HG02588 (cell line): ENCODE measurements at regions not wholly inside any gene's neighbourhood (a gene's known extent, or its start where the extent isn't known, plus 50 kb on each side); places are given as distances from the start of the nearest gene placed in this dataset.
"Not testable (repeated sequence)": the region's sequence is repeated elsewhere in the genome, so short reads cannot be mapped to it uniquely, and the experiment has no call there.

Source experiments
- ATAC-seq: cut with Tn5 transposase; IDR thresholded peaks from one replicate; pipeline ENCODE4 v1.9.1; 2021; ENCODE audit warnings: mild to moderate bottlenecking, moderate library complexity; ENCODE audit not compliant: unreplicated experiment

GRCh38 chrX:139058831-139059495, 347.4 kb upstream of the FGF13 start:
- no peak for ATAC-seq

DNA sequence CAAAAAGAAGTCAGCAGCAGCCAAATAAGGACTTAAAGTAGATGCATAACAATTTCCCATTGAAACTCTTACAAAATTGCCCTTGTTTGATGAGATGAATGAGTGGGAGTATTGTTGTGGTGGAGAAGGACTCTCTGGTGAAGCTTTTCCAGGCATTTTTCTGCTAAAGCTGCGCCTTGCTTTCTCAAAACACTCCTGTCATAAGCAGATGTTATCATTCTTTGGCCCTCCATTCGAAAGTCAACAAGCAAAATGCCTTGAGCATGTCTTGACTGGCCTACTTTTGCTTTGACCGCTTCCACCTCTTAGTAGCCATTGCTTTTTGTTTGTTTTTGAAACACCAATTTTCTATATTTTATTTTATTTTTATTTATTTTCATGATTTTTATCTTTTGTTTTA, 340.9 kb upstream of the FGF13 start:
- no peak for ATAC-seq

GRCh38 chrX:139049465-139049864, 337.9 kb upstream of the FGF13 start:
- no peak for ATAC-seq

GRCh38 chrX:139044680-139045079, 333.2 kb upstream of the FGF13 start:
- no peak for ATAC-seq

DNA sequence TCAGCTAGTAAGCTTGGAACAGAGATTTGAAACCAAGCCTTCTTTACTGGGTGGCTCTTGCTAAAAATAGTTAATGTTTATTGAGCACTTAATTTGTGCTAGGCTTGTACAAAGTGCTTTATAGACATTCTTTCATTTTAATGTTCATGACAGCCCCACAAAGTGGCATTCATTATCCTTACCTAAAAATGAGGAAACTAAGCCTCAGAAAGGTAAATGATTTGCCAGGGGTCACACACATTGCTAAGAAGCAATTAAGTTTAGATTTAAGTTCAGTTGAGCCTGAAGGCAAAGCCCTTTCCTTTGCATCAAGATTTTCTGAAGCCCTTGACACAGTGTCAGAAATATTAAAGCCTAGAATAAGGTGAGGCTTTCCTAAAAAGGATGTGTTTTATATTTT, 327.5 kb upstream of the FGF13 start:
- no peak for ATAC-seq

- ATAC-seq, result no peak
Observed at GRCh38 chrX:139026811-139027210, 315.3 kb upstream of the FGF13 start.

DNA sequence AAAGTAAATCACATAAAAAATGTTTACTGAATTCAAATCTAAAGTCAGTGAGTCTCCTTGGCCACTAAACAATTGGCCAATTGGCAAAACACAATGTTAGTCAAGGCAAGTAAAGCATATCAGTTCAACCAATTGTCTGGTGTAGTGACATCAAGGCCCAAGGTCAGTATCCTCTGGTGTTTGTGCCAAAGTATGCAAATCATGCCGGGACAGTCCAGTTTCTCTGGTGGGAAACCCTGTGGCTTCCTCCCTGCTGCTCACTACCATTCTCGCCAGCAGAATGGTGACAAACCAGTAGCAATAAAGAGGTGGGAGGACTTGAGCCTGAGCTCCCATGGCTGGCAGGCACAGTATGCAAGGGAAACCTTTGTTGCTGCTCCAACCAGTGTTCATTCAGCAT, 314.9 kb upstream of the FGF13 start:
- ATAC-seq, result no peak

- no peak for ATAC-seq
Observed at GRCh38 chrX:139025816-139026215, 314.3 kb upstream of the FGF13 start.

DNA sequence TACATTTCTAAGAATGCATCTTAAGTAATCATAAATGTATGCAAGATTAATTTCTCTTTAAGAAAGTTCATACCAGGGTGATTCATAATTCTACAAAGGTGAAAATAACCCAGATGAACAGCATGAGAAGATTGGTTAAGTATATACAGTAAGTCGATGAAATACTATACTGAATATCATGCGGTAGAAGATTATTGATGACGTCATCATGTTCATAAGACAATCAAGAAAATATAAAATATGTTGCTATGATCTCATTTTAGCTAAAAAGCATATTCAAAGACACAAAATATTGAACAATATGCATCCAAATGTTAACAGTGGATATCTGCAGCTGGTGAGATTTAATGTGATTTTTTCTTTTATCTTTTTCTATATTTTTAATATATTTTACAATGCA, 312.0 kb upstream of the FGF13 start:
- no peak for ATAC-seq

DNA sequence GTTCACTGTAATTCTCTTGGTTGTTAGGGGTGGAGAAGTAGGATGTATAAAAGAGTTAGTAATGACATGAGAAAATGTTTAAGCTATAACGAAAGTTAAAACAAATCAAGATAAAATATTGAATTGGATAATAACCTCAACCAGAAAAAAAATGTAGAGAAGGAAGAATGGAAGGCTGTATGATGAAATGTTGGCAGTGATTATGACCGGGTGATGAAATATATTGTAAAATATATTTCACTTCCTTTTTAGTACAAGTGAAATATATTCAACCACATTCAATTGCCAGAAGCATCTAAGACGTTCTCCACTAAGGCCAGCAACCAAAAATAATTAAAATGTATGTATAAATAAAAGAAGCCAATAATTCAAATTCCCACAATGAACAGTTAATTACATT, 309.3 kb upstream of the FGF13 start:
- no peak for ATAC-seq

DNA sequence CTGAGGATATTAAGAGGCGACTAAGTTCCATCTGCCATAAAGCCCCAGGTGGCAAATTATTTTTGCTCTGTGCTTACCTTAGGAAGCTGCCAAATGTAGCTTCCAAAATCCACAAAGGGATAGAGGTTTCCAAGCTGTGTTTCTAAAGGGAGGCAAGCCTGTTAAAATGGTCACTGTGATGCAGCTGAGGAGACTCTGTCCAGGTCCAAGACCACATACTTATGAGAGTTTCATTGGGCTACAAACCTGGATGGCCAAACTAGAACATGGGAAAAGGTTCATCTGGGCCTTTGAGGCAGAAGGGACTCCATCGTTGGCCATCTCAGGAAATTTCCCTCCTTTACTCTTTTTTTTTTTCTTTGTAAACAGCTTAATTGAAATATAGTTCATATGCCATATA, 306.9 kb upstream of the FGF13 start:
- no peak for ATAC-seq

DNA sequence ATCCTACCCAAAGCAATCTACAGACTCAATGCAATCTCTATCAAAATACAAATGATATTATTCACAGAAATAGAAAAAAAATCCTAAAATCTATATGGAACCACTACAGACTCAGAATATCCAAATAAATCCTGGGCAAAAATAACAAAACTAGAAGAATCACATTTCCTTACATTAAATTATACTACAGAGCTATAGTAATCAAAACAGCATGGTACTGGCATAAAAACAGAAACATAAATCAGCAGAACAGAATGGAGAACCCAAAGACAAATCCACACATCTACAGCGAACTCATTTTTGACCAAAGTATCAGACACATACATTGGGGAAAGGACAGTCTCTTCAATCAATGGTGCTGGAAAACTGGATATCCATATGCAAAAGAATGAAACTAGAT, 304.1 kb upstream of the FGF13 start:
- ATAC-seq, result no peak

- no peak for ATAC-seq
Observed at GRCh38 chrX:139008185-139008584, 296.7 kb upstream of the FGF13 start.

- ATAC-seq, result not testable (repeated sequence)
Observed at GRCh38 chrX:139003856-139004527, 292.5 kb upstream of the FGF13 start.

DNA sequence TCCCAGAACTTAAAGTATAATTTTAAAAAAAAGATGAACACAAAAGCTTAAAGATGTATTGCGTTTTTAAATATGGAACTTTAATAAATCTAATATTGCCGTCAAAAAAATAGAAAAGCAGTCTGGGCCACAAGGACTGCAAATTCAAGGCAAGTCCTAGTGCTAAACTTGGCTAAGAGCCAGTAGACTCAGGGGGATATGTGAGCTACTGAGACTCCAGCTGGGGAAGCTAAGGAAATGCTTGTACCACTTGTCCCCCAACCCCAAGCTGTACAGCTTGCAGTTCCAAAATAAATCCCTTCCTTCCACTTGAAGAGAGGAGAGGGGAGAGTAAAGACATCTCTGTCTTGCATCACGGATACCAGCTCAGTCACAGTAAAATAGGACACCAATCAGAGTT, 290.8 kb upstream of the FGF13 start:
- no peak for ATAC-seq

DNA sequence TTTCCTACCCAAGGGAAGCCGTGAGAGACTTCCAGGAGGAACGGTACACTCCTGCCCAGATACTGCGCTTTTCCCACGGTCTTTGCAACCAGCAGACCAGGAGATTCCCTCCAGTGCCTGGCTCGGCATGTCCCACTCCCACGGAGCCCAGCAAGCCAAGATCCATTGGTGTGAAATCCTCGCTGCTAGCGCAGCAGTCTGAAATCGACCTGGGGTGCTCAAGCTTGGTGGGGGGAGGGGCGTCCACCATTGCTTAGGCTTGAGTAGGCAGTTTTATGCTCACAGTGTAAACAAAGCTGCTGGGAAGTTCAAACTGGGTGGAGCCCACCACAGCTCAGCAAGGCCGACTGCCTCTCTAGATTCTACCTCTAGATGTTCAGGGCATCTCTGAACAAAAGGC, 284.8 kb upstream of the FGF13 start:
- ATAC-seq, result no peak

- no peak for ATAC-seq
Observed at GRCh38 chrX:138995458-138995857, 283.9 kb upstream of the FGF13 start.

DNA sequence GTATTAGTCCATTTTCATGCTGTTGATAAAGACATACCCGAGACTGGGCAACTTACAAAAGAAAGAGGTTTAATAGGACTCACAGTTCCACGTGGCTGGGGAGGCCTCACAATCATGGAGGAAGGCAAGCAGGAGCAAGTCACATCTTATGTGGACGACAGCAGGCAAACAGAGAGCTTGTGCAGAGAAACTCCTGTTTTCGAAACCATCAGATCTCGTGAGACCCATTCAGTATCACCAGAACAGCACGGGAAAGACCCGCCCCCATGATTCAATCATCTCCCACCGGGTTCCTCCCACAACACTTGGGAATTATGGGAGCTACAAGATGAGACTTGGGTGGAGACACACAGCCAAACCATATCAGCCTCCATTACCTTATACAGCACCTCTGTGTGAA, 278.9 kb upstream of the FGF13 start:
- not testable (repeated sequence) for ATAC-seq

DNA sequence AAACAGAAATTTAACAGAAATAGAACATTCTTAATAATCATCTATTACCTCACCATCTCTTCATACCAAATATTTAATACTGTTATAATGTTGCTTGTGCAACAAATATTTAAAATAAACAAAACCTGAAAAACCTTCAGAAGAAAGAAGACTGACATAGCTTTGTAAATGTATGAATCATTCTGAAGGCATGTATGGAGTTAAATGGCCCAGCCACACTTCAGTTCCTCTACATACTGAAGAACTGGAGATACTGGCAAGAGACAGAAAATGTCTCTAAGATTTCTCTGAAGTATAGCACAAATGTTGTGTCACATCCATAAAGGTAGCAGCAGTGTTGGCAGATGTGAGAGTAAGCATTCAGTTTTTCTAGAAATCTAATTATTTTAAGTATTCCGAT, 275.3 kb upstream of the FGF13 start:
- ATAC-seq, result no peak

- ATAC-seq, result no peak
Observed at GRCh38 chrX:138986235-138986634, 274.7 kb upstream of the FGF13 start.

- no peak for ATAC-seq
Observed at GRCh38 chrX:138982365-138982764, 270.8 kb upstream of the FGF13 start.

DNA sequence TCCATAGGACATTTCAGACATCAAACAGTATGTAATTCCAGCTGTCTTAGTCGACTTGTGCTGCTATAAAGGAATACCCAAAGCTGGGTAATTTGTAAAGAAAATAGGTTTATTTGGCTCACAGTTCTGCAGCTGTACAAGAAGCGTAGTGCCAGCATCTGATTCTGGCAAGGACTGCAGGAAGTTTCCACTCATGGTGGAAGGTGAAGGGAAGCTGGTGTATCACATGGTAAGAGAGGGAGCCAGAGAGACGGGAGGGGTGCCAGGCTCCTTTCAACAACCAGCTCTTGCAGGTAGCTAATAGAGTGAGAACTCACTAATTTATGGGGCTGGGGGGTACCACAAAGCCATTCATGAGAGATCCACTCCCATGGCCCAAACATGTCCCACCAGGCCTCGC, 253.0 kb upstream of the FGF13 start:
- ATAC-seq, result no peak

DNA sequence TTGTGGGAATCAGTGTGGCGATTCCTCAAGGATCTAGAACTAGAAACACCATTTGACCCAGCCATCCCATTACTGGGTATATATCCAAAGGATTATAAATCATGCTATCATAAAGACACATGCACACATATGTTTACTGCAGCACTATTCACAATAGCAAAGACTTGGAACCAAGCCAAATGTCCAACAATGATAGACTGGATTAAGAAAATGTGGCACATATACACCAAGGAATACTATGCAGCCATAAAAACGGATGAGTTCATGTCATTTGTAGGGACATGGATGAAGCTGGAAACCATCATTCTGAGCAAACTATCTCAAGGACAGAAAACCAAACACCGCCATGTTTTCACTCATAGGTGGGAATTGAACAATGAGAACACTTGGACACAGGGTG, 250.9 kb upstream of the FGF13 start:
- ATAC-seq, result not testable (repeated sequence)
